ENCODE measurements at regions not wholly inside any gene's neighbourhood (a gene's known extent, or its start where the extent isn't known, plus 50 kb on each side); places are given as distances from the start of the nearest gene placed in this dataset.

DNA sequence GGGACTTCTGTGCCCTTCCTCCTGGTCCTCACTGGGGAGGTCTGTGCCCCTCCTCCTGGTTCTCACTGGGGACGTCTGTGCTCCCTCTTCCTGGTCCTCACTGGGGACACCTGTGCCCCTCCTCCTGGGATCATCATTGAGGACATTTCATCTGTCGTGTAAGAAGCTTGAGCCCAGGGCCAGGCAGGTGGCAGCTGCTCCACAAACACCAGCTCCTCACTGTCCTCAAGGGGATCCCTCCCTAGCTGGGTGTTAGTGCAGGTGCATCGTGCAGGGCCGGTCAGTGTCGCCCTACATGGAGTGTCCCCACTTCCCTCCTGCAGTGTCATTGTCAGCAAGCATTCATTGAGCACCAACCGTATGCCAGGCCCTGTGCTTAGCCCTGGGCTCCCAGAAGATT lies 312.7 kb downstream of the PTPRU start:
- no peak for DNase-seq

GRCh38 chr1:29548091-29548490 lies 311.8 kb downstream of the PTPRU start:
- DNase-seq, result no peak

- DNase-seq, result no peak
These were observed 311.0 kb downstream of the PTPRU start for GRCh38 chr1:29547300-29547699.

- DNase-seq, result no peak
These were observed 310.2 kb downstream of the PTPRU start for GRCh38 chr1:29546496-29546895.

DNA sequence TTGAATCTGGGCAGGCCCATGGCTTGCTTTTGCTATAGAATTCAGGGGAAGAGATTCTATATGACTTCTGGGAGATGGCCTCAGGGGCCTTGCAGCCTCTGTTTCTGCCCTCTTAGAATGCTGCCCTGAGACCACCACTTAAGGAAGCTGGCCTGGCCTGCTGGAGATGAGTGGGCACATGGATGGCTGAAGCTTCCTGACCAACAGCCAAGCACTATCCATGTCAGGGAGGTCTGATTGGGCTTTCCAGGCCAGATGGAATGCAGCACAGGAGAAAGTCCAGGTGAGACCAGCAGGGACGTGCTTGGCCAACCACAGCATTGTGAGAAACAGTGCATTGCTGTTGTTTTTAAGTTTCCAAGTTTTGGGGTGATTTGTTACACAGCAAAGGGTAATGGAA lies 308.1 kb downstream of the PTPRU start:
- no peak for DNase-seq

DNA sequence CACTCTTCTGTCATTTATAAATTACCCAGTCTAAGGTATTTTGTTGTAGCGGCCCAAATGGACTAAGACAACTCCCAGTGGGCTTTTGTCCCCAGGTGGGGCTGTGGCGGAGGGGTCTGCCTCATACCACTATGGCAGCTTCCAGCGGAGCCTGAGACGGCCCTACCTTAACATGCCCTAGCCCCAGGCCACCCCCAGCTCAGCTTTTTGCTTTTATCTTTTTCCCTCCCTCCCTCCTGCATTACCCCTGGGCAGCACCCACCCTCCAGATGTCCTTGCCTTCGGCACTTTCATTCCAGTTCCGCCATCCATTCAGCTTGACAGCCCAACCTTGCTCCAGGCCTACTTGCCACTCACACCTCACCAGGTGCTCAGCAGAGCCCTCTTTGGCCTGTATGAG lies 307.3 kb downstream of the PTPRU start:
- no peak for DNase-seq

DNA sequence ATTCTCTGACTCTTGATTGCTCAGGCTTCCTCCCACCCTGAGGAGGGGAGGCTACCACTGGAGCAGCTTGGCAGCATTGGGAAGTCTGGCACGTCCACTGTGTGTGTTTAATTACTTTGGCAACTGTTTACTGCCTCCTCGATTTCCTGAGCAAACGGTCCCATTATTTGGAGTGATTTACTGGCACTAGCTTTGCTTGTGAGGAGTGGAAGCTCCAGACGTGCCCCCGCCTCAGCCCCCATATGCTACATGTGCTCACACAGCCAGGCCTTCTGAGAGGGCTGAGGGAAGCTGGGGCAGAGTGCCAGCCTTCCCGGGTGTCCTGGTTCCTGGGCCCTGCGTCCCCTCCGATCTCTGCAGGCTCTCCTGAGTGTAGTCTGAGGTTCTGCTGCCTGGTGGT lies 306.2 kb downstream of the PTPRU start:
- no peak for DNase-seq

- no peak for DNase-seq
These were observed 305.3 kb downstream of the PTPRU start for GRCh38 chr1:29541631-29542030.

GRCh38 chr1:29540801-29541357 lies 304.6 kb downstream of the PTPRU start:
- DNase-seq, result no peak

GRCh38 chr1:29539971-29540370 lies 303.6 kb downstream of the PTPRU start:
- DNase-seq, result no peak

- no peak for DNase-seq
These were observed 302.3 kb downstream of the PTPRU start for GRCh38 chr1:29538586-29538985.

DNA sequence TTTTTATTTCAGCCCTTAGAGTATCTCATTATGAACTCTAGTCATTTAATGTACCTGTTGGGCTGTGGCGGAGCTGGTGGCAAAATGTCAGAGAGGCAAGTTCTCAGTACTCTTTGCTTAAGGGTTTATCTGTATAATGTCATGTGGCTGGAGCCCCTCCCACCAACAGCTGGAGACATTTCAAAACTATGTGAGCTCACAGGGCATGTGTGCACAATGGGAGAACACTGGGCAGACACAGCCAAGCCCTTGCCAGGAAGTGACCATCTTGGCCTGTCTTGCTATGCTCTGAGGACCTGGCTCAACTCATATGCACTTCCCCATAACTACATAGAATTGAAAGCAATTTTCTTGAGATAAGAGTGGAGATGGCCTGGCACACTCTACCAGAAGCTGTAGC lies 296.4 kb downstream of the PTPRU start:
- DNase-seq, result no peak

DNA sequence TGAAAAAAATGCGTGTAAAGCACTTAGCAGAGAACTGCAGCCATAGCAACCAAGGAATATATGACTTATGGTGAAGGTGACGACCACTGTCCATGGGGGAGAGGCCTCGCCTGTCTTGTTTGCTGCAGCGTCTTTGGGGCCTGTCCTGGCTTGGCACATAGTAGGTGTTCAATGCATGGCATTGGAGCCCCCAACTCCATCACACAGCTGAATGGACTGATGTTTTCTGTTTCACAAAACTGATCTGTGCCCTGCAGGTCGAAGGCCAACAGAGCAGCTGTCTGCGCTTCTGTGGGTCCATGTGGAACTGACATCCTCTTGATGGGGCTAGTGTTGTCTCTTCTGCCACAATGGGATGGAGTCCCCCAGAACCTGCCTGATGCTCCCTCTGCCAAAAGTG lies 296.0 kb downstream of the PTPRU start:
- no peak for DNase-seq

DNA sequence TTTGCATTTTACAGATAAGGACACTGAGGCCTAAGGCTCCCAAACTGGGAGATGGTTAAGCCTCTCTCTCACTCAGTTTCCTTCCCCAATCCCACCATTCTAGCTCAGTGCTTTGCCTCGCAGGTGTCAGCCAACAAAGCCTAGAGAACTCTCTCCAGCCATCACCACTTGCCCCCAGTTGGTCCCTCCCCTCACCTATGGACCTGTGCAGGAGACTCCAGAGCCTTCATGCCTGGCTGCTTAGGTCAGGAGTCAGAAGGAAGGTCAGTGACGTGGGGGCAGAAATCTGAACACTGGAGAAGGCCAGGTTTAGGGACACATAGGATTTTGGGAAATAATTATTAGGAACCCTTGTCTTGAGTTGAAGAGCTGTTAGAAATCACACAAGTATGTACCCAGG lies 295.3 kb downstream of the PTPRU start:
- DNase-seq, result no peak

- no peak for DNase-seq
These were observed 293.5 kb downstream of the PTPRU start for GRCh38 chr1:29529677-29530278.

DNA sequence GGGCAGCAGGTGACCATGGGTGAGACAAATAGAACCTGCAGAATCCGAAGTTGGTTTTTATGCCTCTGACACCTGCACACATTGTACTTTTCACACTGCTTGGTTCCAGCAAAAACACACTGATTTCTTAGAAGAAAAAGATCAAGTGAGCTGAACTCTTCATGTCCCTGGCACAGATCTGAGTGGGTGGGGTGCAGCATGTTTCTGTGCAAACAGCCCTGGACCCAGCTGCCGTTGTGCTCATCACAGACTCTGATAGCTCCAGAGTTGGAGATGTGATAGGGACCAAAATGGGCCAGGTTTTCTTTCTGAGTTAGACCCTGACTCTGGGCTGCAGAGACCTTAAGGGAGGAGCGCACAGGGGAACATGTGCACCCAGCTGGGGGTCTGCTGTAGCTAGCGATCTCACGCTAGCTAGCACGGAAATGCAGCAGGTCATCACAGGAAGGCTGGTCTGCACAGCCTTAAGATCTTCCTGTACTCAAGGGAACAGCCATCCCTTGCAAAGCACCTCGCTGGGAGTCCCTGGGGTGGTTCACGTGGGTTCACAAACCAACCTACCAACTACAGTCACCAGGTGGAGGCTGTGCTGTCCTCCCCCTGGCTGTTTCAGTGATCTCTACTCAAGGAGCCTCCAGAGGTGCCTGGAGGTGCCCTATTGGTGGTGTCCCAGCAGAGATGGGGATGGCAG lies 291.1 kb downstream of the PTPRU start:
- no peak for DNase-seq

GRCh38 chr1:29525941-29526340 lies 289.6 kb downstream of the PTPRU start:
- no peak for DNase-seq

DNA sequence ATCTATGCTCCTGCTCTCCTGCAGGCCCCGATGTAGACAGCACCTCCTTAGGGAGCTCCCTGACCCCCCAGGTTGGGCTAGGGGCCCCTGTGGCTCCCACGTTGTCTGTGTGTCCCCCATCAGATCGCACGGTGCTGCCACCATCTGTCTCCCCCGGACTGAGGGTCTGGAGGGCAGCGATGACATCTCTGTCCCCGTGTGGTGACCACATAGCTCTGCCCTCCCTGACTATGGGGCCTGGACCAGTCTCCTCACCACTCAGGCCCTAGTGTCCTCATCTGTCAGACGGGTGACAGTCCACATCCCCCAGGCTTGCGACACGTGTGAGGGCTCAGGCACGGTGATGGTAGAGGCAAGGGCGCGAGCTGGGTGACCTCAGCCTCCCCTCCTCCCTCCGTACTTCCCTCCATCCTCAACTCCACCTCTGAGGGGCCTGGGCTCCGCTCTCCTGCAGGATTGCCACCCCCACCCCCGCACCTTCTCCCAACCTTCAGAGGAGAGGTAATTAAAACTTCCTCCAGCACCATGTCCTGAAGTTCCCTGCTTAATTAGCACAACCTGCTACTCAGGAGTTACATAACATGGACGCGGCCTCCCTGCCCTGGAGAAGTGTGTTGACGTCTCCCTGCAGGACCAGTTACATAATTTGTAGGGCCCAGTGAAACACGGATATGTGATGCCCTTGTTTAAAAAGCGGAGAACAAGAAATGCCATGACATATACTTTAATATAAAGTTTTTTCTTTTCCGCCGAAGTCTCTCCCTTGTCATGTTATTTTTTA lies 288.2 kb downstream of the PTPRU start:
- no peak for DNase-seq

DNA sequence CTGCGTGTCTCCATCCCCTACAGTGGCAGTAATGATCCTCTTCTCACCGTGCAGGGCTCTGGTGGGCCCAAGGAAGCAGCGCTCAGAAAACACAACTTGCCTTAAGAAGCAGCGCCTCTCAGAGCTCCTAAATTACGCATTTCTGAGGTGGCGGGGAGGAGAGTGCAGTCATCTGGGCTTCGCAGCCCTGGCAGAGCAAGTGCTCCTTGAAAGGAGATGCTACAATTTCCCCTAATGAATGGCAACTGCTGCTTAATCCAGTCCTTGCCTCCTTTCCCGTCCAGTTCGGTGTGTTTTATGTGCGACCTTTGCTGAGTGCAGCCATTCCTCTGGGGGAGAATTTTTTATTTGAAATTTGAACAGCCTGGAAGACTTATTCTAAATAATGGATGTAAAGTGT lies 287.3 kb downstream of the PTPRU start:
- DNase-seq, result no peak

GRCh38 chr1:29523136-29523535 lies 286.8 kb downstream of the PTPRU start:
- no peak for DNase-seq

DNA sequence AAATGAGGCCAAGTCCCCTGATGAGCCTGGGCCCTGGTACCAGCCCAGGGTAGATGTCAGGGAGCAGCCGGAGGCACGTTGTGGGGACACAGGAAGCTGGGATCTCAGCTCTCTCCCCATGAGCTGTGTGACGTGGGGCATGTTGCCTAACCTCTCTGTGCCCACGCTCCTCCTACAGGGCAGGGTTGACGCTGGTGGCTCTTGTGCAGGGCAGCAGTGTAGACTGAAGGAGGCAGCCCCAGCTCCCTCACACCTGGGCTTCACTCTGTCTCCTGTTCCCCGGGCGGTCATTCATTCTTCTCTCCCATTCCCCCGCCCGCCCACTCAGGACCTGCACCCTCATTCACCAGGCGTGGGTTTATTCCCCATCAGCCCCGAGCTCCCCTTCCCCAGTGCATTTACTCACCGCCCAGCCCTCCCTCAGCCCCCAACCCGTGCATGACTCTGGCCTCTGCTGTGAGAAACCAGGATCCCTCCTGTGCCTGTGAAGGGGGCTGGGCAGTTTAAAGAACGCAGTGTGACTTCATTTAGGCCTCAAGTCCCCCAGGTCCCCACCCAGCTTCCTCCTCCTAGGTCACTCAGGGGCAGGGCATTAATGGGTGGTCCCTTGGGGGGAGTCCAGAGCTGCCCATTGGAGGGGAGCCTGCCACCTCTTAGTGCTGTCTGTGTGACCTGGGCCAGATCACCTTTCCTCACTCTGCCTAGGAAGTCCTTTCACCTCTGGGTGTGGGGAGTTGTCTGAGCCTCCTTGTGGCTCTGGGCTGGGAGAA lies 285.7 kb downstream of the PTPRU start:
- no peak for DNase-seq

DNA sequence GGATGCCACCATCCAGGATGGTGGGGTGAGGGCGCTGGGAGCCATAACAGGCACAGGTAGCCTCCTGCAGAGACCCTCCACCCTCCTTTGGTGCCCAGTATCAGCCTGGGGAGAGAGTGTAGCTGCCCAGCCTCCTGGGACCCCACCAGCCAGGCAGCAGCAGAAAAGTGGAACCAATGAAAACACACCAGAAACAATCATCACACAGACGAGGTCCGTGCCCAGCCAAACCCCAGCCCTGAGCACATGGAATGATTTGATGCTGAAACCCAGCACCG lies 285.1 kb downstream of the PTPRU start:
- no peak for DNase-seq
